ENCODE measurements at regions not wholly inside any gene's neighbourhood (a gene's known extent, or its start where the extent isn't known, plus 50 kb on each side); places are given as distances from the start of the nearest gene placed in this dataset.

DNA sequence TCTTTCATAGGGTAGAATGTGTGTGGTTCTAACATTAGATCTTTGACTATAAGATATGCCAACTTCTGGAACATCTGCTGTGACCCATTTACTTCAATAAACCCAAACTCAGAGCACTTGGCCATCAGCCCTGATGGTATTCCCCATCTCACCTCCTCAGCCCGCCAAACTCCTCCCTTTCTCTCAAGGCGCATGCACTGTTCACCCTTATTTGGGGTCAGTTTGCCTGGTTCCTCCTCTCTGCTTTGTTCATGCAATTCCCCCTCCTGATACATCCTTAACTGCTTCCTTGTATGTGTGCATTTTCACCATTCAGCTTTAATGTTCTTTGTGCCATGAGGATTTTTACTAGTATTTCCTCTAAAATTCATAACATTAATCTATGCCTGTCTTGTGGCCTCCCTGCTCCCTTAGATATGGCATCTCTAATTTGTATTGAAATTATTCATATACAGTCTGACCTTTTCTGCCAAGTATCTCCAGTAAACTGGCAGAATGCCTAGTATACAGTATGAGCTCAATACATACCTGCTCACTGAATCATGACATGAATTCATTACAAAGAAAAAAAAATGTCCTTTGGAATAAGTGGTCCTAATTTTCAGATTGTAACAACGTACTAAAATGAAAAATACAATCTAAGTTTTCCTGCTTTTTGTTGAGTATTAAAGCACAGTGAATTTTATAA, 336.8 kb upstream of the IGFBP3 start:
- H3K4me1 ChIP-seq = no peaks in the 10 kb centered on the region
- H3K27me3 ChIP-seq = no peaks in the 10 kb centered on the region
- ATAC-seq (no peak), DNase-seq (no peak)
- TF ChIP-seq, protein P1, sequence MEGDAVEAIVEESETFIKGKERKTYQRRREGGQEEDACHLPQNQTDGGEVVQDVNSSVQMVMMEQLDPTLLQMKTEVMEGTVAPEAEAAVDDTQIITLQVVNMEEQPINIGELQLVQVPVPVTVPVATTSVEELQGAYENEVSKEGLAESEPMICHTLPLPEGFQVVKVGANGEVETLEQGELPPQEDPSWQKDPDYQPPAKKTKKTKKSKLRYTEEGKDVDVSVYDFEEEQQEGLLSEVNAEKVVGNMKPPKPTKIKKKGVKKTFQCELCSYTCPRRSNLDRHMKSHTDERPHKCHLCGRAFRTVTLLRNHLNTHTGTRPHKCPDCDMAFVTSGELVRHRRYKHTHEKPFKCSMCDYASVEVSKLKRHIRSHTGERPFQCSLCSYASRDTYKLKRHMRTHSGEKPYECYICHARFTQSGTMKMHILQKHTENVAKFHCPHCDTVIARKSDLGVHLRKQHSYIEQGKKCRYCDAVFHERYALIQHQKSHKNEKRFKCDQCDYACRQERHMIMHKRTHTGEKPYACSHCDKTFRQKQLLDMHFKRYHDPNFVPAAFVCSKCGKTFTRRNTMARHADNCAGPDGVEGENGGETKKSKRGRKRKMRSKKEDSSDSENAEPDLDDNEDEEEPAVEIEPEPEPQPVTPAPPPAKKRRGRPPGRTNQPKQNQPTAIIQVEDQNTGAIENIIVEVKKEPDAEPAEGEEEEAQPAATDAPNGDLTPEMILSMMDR (IDR thresholded peaks at IDR 0.05) = no peak
- H3K36me3 ChIP-seq = no peaks in the 10 kb centered on the region
- no peak overlapping the region for H3K27ac ChIP-seq
- intact Hi-C loops (cut with DNase I) = no loop called here
- WGBS, 2 donors = 81 to 89% methylated on average over 3 of the region's 3 CpGs
- peaks cover 0 to 35% (median 20%) of the 10 kb centered on the region in 11 donors for H3K9me3 ChIP-seq
- H3K4me3 ChIP-seq = no peak overlapping the region

DNA sequence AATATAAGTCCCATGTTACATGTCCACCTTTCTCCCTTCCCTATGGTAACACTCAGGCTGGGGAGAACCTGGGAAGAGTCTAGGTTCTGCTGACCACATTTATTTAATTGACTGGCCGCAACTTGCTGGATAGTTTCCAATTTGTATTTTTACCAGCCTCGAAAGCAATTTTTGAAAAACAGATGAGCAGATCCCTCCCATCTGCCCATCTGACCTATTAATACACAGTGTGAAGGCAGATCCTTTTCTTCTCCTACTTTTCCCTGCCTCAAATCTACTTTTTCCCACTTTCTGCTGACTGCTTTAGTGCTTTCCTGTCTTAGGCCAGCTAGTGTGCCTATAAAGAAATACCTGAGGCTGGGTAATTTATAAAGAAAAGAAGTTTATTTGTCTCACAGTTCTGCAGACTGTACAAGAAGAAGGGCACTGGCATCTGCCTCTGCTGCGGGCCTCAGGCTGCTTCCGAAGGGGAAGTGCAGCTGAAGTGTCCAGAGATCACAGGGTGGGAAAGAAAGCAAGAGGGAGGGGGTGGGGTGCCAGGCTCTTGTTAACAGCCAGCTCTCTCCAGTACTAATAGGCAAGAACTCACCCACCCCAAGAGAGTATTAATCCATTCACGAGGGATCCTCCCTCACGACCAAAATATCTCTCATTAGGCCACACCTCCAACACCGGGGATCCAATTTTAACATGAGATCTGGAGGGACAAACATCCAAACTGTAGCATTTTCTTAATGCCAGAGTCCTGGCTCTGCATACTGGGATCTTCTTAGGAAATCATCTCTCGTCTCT, 336.0 kb upstream of the IGFBP3 start:
- 69 to 70% methylated on average over 8 of the region's 8 CpGs for WGBS, 2 donors
- no peak overlapping the region for H3K4me3 ChIP-seq
- H3K27me3 ChIP-seq = no peaks in the 10 kb centered on the region
- ATAC-seq (no peak), DNase-seq (no peak)
- intact Hi-C loops (cut with DNase I) = no loop called here
- no peak overlapping the region for H3K27ac ChIP-seq
- no peaks in the 10 kb centered on the region for H3K36me3 ChIP-seq
- TF ChIP-seq, protein P1 (IDR thresholded peaks at IDR 0.05) = no peak
- no peaks in the 10 kb centered on the region for H3K4me1 ChIP-seq
- H3K9me3 ChIP-seq = peaks cover 0 to 35% (median 15%) of the 10 kb centered on the region in 11 donors

DNA sequence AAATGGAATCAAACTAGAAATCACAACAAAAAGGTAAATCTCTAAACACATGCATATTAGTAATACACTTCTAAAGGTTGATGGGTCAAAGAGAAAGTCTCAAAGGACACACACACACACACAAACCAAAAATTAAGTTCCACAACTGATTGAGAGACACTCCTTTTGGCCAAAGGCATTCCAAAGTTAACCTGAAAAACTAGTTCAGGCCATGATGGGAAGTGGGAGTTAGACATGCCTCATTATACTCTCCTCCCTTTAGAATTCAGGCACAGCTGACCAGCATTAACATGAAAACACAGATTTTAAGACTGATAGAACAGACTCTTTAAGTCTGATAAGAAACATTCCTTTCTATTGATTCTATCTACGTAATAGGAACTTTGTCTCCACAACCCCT, 332.4 kb upstream of the IGFBP3 start:
- TF ChIP-seq, protein P1 (IDR thresholded peaks at IDR 0.05) = no peak
- WGBS, 2 donors = 88 to 97% methylated on average over 1 of the region's 1 CpG
- Histone ChIP-seq H3K27ac (no peak overlapping the region), H3K4me3 (no peak overlapping the region), H3K9me3 (peaks cover 0 to 21% (median 0%) of the 10 kb centered on the region in 11 donors), H3K4me1 (no peaks in the 10 kb centered on the region), H3K27me3 (no peaks in the 10 kb centered on the region), H3K36me3 (no peaks in the 10 kb centered on the region)
- intact Hi-C loops (cut with DNase I) = no loop called here
- no peak for DNase-seq
- ATAC-seq = no peak

DNA sequence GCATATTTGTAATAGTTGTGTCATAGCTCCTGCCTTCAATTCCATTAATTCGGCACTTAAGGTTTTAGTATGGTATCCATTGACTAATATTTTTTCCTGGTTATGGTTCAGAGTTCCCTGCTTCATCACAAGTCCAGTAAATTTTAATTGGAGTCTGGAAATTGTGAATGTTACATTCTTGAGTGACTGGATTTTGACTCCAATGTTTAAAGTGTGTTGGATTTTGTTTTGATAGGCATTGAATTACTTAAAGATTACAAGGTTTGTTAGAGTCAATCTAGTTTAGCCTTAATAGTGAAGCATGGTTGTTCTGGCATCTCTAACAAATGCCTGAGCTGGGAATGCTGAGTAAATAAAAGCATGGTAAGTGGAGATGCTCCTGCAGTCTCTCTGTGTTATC, 326.6 kb upstream of the IGFBP3 start:
- Histone ChIP-seq H3K36me3 (no peaks in the 10 kb centered on the region), H3K27ac (no peak overlapping the region), H3K9me3 (peaks cover 0 to 12% (median 0%) of the 10 kb centered on the region in 11 donors), H3K4me1 (peaks cover 0 to 14% (median 0%) of the 10 kb centered on the region in 9 donors), H3K27me3 (no peaks in the 10 kb centered on the region), H3K4me3 (no peak overlapping the region)
- intact Hi-C loops (cut with DNase I) = no loop called here
- no peak for ATAC-seq
- WGBS, 2 donors = 92% methylated on average over 1 of the region's 1 CpG
- TF ChIP-seq, protein P1 (IDR thresholded peaks at IDR 0.05) = no peak
- DNase-seq = no peak
